ENCODE measurements at regions not wholly inside any gene's neighbourhood (a gene's known extent, or its start where the extent isn't known, plus 50 kb on each side); places are given as distances from the start of the nearest gene placed in this dataset.

GRCh38 chr21:41640748-41641509 lies 125.9 kb downstream of the RIPK4 start:
- no peak for TF ChIP-seq CTCF (IDR thresholded peaks at IDR 0.05)
- no peak for TF ChIP-seq POLR2A (IDR thresholded peaks at IDR 0.05)

Measured in thyroid gland (tissue), 4 donors.